HEK293 (cell line): ENCODE measurements at regions not wholly inside any gene's neighbourhood (a gene's known extent, or its start where the extent isn't known, plus 50 kb on each side); places are given as distances from the start of the nearest gene placed in this dataset.

Experiments
- GLI2 ChIP-seq: fragments of 450-650 bp; formaldehyde crosslinking; IDR thresholded peaks from 2 replicates; pipeline ENCODE4; 2017; ENCODE audit warnings: missing biosample characterization, missing genetic modification characterization, low read depth, borderline replicate concordance
- ZBTB17 ChIP-seq: fragments of 450-650 bp; formaldehyde crosslinking; IDR thresholded peaks from 2 replicates; pipeline ENCODE4 v1.5.1; 2016; ENCODE audit warnings: missing biosample characterization, missing genetic modification characterization
- ZBTB21 ChIP-seq: fragments of 450-650 bp; formaldehyde crosslinking; IDR thresholded peaks from 2 replicates; pipeline ENCODE4 v1.5.1; 2017; ENCODE audit warnings: missing biosample characterization, missing genetic modification characterization
- ZFHX2 ChIP-seq: fragments of 450-650 bp; formaldehyde crosslinking; conservative IDR thresholded peaks from 2 replicates; pipeline ENCODE4 v1.5.1; 2016; ENCODE audit warnings: missing biosample characterization, missing genetic modification characterization
- ZFP3 ChIP-seq: fragments of 450-650 bp; formaldehyde crosslinking; IDR thresholded peaks from 2 replicates; pipeline ENCODE4 v1.5.1; 2016; ENCODE audit warnings: low read depth, missing biosample characterization, missing genetic modification characterization
- ZFP41 ChIP-seq: fragments of 450-650 bp; formaldehyde crosslinking; IDR thresholded peaks from 2 replicates; pipeline ENCODE4 v1.5.1; 2016; ENCODE audit warnings: missing biosample characterization, missing genetic modification characterization, borderline replicate concordance
- ZNF140 ChIP-seq: fragments of 450-650 bp; formaldehyde crosslinking; IDR thresholded peaks from 2 replicates; pipeline ENCODE4 v1.5.1; 2016; ENCODE audit warnings: missing biosample characterization, missing genetic modification characterization
- ZNF16 ChIP-seq: fragments of 450-650 bp; formaldehyde crosslinking; IDR thresholded peaks from 2 replicates; pipeline ENCODE4 v1.5.1; 2016; ENCODE audit warnings: low read depth, missing biosample characterization, missing genetic modification characterization
- ZNF175 ChIP-seq: fragments of 450-650 bp; formaldehyde crosslinking; IDR thresholded peaks from 2 replicates; pipeline ENCODE4 v1.5.1; 2016; ENCODE audit warnings: missing biosample characterization, missing genetic modification characterization
- ZNF2 ChIP-seq: fragments of 450-650 bp; formaldehyde crosslinking; IDR thresholded peaks from 2 replicates; pipeline ENCODE4 v1.5.1; 2016; ENCODE audit warnings: missing biosample characterization, missing genetic modification characterization
- ZNF473 ChIP-seq: fragments of 450-650 bp; formaldehyde crosslinking; IDR thresholded peaks from 2 replicates; pipeline ENCODE4 v1.5.1; 2017; ENCODE audit warnings: missing biosample characterization, missing genetic modification characterization
- ZNF548 ChIP-seq: fragments of 450-650 bp; formaldehyde crosslinking; IDR thresholded peaks from 2 replicates; pipeline ENCODE4 v1.5.1; 2016; ENCODE audit warnings: missing biosample characterization, missing genetic modification characterization
- ZNF560 ChIP-seq: fragments of 450-650 bp; formaldehyde crosslinking; IDR thresholded peaks from 2 replicates; pipeline ENCODE4 v1.5.1; 2017; ENCODE audit warnings: missing biosample characterization, missing genetic modification characterization, borderline replicate concordance
- ZNF600 ChIP-seq: fragments of 450-650 bp; formaldehyde crosslinking; IDR thresholded peaks from 2 replicates; pipeline ENCODE4 v1.5.1; 2016; ENCODE audit warnings: missing biosample characterization, missing genetic modification characterization
- ZNF624 ChIP-seq: fragments of 450-650 bp; formaldehyde crosslinking; IDR thresholded peaks from 2 replicates; pipeline ENCODE4 v1.5.1; 2017; ENCODE audit warnings: missing biosample characterization, missing genetic modification characterization
- ZNF664 ChIP-seq: fragments of 450-650 bp; formaldehyde crosslinking; IDR thresholded peaks from 2 replicates; pipeline ENCODE4 v1.5.1; 2016; ENCODE audit warnings: missing biosample characterization, missing genetic modification characterization
- ZNF677 ChIP-seq: fragments of 450-650 bp; IDR thresholded peaks from 2 replicates; pipeline ENCODE4 v1.5.0; 2018; ENCODE audit warnings: missing biosample characterization, mild to moderate bottlenecking, missing genetic modification characterization, moderate library complexity
- ZNF791 ChIP-seq: fragments of 450-650 bp; formaldehyde crosslinking; IDR thresholded peaks from 2 replicates; pipeline ENCODE4 v1.5.1; 2016; ENCODE audit warnings: missing biosample characterization, missing genetic modification characterization
- ZNF830 ChIP-seq: fragments of 450-650 bp; IDR thresholded peaks from 2 replicates; pipeline ENCODE4 v1.5.0; 2018; ENCODE audit warnings: missing biosample characterization, missing genetic modification characterization, low read depth, mild to moderate bottlenecking, moderate library complexity
- ZNF843 ChIP-seq: fragments of 450-650 bp; formaldehyde crosslinking; IDR thresholded peaks from 2 replicates; pipeline ENCODE4 v1.5.1; 2016; ENCODE audit warnings: missing biosample characterization, missing genetic modification characterization
- ZSCAN30 ChIP-seq: fragments of 450-650 bp; IDR thresholded peaks from 2 replicates; pipeline ENCODE4 v1.5.1; 2018; ENCODE audit warnings: missing biosample characterization, mild to moderate bottlenecking, missing genetic modification characterization, moderate library complexity
- TF ChIP-seq, protein P1 (sequence below): fragments of 450-650 bp; formaldehyde crosslinking; IDR thresholded peaks from 2 replicates; pipeline ENCODE4 v1.5.1; 2016; ENCODE audit warnings: missing biosample characterization, missing genetic modification characterization
- TF ChIP-seq, protein P2 (sequence below): fragments of 450-650 bp; formaldehyde crosslinking; IDR thresholded peaks from 2 replicates; pipeline ENCODE4 v1.5.1; 2016; ENCODE audit warnings: missing biosample characterization, missing genetic modification characterization
- TF ChIP-seq, protein P3 (sequence below): fragments of 450-650 bp; formaldehyde crosslinking; IDR thresholded peaks from 2 replicates; pipeline ENCODE4 v1.5.1; 2016; ENCODE audit warnings: missing biosample characterization, missing genetic modification characterization
- TF ChIP-seq, protein P4 (sequence below): fragments of 450-650 bp; formaldehyde crosslinking; IDR thresholded peaks from 2 replicates; pipeline ENCODE4 v1.5.1; 2016; ENCODE audit warnings: missing biosample characterization, missing genetic modification characterization
- TF ChIP-seq, protein P5 (sequence below): fragments of 450-650 bp; formaldehyde crosslinking; optimal IDR thresholded peaks from 2 replicates; pipeline ENCODE3; 2016; ENCODE audit warnings: missing biosample characterization, mild to moderate bottlenecking, missing genetic modification characterization
- TF ChIP-seq, protein P6 (sequence below): fragments of 450-650 bp; formaldehyde crosslinking; conservative IDR thresholded peaks from 2 replicates; pipeline ENCODE4 v1.5.1; 2016; ENCODE audit warnings: low read depth, missing biosample characterization, missing genetic modification characterization
- TF ChIP-seq, protein P7 (sequence below): fragments of 450-650 bp; formaldehyde crosslinking; IDR thresholded peaks from 2 replicates; pipeline ENCODE4 v1.5.1; 2016; ENCODE audit warnings: missing biosample characterization, missing genetic modification characterization

DNA sequence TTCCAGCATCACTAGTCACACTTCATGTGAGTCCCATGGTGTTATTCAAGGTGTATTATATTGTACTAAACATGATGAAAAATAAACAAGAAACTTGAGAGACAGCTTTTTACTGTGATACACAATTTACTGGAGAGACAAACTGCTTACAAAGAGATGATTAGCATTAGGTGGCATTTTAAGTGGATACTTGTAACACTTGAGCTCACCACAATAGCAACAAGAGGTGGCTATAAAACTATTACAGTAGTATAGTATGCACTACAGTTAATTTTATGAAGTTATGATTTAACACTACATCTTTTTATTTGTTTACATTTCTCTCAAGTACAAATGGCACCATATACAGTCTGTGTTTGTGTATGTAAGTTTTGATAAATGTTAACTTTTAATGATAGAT, 246.6 kb downstream of the PARM1 start (continued):
- TF ChIP-seq, protein P1, sequence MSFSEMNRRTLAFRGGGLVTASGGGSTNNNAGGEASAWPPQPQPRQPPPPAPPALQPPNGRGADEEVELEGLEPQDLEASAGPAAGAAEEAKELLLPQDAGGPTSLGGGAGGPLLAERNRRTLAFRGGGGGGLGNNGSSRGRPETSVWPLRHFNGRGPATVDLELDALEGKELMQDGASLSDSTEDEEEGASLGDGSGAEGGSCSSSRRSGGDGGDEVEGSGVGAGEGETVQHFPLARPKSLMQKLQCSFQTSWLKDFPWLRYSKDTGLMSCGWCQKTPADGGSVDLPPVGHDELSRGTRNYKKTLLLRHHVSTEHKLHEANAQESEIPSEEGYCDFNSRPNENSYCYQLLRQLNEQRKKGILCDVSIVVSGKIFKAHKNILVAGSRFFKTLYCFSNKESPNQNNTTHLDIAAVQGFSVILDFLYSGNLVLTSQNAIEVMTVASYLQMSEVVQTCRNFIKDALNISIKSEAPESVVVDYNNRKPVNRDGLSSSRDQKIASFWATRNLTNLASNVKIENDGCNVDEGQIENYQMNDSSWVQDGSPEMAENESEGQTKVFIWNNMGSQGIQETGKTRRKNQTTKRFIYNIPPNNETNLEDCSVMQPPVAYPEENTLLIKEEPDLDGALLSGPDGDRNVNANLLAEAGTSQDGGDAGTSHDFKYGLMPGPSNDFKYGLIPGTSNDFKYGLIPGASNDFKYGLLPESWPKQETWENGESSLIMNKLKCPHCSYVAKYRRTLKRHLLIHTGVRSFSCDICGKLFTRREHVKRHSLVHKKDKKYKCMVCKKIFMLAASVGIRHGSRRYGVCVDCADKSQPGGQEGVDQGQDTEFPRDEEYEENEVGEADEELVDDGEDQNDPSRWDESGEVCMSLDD (tag by site-specific recombination) = no peak
- TF ChIP-seq ZNF677 (tag by site-specific recombination) (no peak), ZNF2 (peak; percentile 54; the same call in 1 of the 2 replicates), ZNF664 (tag by site-specific recombination) (no peak), ZNF548 (tag by site-specific recombination) (no peak), ZNF560 (no peak), ZBTB17 (peak; percentile 63), ZFP41 (tag by site-specific recombination) (no peak), ZNF830 (tag by site-specific recombination) (no peak), ZFHX2 (tag by site-specific recombination) (no peak), ZFP3 (no peak), ZNF473 (tag by site-specific recombination) (no peak), ZNF140 (tag by site-specific recombination) (no peak), ZNF624 (tag by site-specific recombination) (no peak), ZSCAN30 (tag by site-specific recombination) (no peak), ZBTB21 (tag by site-specific recombination) (no peak), ZNF16 (tag by site-specific recombination) (no peak), GLI2 (peak; percentile 92), ZNF175 (no peak), ZNF600 (tag by site-specific recombination) (no peak), ZNF843 (tag by site-specific recombination) (peak; percentile 89), ZNF791 (tag by site-specific recombination) (no peak)
- TF ChIP-seq, protein P2, sequence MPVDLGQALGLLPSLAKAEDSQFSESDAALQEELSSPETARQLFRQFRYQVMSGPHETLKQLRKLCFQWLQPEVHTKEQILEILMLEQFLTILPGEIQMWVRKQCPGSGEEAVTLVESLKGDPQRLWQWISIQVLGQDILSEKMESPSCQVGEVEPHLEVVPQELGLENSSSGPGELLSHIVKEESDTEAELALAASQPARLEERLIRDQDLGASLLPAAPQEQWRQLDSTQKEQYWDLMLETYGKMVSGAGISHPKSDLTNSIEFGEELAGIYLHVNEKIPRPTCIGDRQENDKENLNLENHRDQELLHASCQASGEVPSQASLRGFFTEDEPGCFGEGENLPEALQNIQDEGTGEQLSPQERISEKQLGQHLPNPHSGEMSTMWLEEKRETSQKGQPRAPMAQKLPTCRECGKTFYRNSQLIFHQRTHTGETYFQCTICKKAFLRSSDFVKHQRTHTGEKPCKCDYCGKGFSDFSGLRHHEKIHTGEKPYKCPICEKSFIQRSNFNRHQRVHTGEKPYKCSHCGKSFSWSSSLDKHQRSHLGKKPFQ (tag by site-specific recombination) = 0 out of 2 replicates have a peak, but pooled peaks have one; percentile 20
- TF ChIP-seq, protein P3, sequence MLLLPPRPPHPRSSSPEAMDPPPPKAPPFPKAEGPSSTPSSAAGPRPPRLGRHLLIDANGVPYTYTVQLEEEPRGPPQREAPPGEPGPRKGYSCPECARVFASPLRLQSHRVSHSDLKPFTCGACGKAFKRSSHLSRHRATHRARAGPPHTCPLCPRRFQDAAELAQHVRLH (tag by site-specific recombination) = no peak
- TF ChIP-seq, protein P4, sequence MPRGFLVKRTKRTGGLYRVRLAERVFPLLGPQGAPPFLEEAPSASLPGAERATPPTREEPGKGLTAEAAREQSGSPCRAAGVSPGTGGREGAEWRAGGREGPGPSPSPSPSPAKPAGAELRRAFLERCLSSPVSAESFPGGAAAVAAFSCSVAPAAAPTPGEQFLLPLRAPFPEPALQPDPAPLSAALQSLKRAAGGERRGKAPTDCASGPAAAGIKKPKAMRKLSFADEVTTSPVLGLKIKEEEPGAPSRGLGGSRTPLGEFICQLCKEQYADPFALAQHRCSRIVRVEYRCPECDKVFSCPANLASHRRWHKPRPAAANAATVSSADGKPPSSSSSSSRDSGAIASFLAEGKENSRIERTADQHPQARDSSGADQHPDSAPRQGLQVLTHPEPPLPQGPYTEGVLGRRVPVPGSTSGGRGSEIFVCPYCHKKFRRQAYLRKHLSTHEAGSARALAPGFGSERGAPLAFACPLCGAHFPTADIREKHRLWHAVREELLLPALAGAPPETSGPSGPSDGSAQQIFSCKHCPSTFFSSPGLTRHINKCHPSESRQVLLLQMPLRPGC (tag by site-specific recombination) = peak; percentile 88
- TF ChIP-seq, protein P5, sequence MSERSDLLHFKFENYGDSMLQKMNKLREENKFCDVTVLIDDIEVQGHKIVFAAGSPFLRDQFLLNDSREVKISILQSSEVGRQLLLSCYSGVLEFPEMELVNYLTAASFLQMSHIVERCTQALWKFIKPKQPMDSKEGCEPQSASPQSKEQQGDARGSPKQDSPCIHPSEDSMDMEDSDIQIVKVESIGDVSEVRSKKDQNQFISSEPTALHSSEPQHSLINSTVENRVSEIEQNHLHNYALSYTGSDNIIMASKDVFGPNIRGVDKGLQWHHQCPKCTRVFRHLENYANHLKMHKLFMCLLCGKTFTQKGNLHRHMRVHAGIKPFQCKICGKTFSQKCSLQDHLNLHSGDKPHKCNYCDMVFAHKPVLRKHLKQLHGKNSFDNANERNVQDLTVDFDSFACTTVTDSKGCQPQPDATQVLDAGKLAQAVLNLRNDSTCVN (tag by site-specific recombination) = no peak
- TF ChIP-seq, protein P6, sequence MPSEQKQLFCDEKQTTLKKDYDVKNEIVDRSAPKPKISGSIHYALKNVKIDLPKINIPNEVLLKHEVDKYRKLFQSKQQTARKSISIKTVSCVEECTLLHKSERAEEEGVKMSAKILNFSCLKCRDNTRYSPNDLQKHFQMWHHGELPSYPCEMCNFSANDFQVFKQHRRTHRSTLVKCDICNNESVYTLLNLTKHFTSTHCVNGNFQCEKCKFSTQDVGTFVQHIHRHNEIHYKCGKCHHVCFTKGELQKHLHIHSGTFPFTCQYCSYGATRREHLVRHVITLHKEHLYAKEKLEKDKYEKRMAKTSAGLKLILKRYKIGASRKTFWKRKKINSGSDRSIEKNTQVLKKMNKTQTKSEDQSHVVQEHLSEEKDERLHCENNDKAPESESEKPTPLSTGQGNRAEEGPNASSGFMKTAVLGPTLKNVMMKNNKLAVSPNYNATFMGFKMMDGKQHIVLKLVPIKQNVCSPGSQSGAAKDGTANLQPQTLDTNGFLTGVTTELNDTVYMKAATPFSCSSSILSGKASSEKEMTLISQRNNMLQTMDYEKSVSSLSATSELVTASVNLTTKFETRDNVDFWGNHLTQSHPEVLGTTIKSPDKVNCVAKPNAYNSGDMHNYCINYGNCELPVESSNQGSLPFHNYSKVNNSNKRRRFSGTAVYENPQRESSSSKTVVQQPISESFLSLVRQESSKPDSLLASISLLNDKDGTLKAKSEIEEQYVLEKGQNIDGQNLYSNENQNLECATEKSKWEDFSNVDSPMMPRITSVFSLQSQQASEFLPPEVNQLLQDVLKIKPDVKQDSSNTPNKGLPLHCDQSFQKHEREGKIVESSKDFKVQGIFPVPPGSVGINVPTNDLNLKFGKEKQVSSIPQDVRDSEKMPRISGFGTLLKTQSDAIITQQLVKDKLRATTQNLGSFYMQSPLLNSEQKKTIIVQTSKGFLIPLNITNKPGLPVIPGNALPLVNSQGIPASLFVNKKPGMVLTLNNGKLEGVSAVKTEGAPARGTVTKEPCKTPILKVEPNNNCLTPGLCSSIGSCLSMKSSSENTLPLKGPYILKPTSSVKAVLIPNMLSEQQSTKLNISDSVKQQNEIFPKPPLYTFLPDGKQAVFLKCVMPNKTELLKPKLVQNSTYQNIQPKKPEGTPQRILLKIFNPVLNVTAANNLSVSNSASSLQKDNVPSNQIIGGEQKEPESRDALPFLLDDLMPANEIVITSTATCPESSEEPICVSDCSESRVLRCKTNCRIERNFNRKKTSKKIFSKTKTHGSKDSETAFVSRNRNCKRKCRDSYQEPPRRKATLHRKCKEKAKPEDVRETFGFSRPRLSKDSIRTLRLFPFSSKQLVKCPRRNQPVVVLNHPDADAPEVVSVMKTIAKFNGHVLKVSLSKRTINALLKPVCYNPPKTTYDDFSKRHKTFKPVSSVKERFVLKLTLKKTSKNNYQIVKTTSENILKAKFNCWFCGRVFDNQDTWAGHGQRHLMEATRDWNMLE (tag by site-specific recombination) = 0 out of 2 replicates have a peak, but pooled peaks have one; percentile 33
- TF ChIP-seq, protein P7, sequence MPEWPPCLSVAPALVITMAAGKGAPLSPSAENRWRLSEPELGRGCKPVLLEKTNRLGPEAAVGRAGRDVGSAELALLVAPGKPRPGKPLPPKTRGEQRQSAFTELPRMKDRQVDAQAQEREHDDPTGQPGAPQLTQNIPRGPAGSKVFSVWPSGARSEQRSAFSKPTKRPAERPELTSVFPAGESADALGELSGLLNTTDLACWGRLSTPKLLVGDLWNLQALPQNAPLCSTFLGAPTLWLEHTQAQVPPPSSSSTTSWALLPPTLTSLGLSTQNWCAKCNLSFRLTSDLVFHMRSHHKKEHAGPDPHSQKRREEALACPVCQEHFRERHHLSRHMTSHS (tag by site-specific recombination) = peak; percentile 73; the same call in 1 of the 2 replicates
